Activated naive CD8-positive, alpha-beta T cell treated with anti-CD3 and anti-CD28 coated beads, Interleukin-2, amount 10 ng/mL, durations not matched to agents 7 days and 5 days (primary cell): ENCODE measurements at regions not wholly inside any gene's neighbourhood (a gene's known extent, or its start where the extent isn't known, plus 50 kb on each side); places are given as distances from the start of the nearest gene placed in this dataset.
"Not testable (repeated sequence)": the region's sequence is repeated elsewhere in the genome, so short reads cannot be mapped to it uniquely, and the experiment has no call there.

Source experiments
- ATAC-seq: fragments of 150-1000 bp; cut with Tn5 transposase; one replicate; pipeline ENCODE4 v1.10.0; 2021; ENCODE audit warnings: low read depth, moderate library complexity
- POLR2A ChIA-PET: fragments of 350-600 bp; sonication (Branson Sonifier 250); formaldehyde crosslinking; loops from one replicate; lab custom pipeline; 2021; ENCODE audit warnings: antibody characterized with exemption; lab: Charles Lee
- DNase-seq: peaks from one replicate; pipeline ENCODE4 v3.0.0; 2021
- H3K27ac Mint-ChIP-seq: one replicate; pipeline ENCODE4 v1.8.0; 2022; ENCODE audit warnings: mild to moderate bottlenecking, mixed read lengths
- H3K27me3 Mint-ChIP-seq: one replicate; pipeline ENCODE4 v1.8.0; 2022; ENCODE audit warnings: mild to moderate bottlenecking, moderate library complexity, mixed read lengths
- H3K36me3 Mint-ChIP-seq: one replicate; pipeline ENCODE4 v1.8.0; 2021; ENCODE audit warnings: mild to moderate bottlenecking, mixed read lengths
- H3K4me1 Mint-ChIP-seq: one replicate; pipeline ENCODE4 v1.8.0; 2021; ENCODE audit warnings: mixed read lengths
- H3K4me3 Mint-ChIP-seq: one replicate; pipeline ENCODE4 v1.8.0; 2022; ENCODE audit warnings: mild to moderate bottlenecking, moderate library complexity, mixed read lengths
- H3K9me3 Mint-ChIP-seq: one replicate; pipeline ENCODE4 v1.8.0; 2021; ENCODE audit warnings: mixed read lengths

GRCh38 chr6:4433199-4433598 lies 297.8 kb upstream of the ECI2 start:
- POLR2A ChIA-PET = no interaction called here
- ATAC-seq = no peak
- Mint-ChIP-seq H3K27ac (no peak overlapping the region), H3K4me1 (peaks cover 3% of the 10 kb centered on the region), H3K36me3 (no peaks in the 10 kb centered on the region), H3K27me3 (peaks cover 6% of the 10 kb centered on the region), H3K9me3 (peaks cover 2% of the 10 kb centered on the region), H3K4me3 (no peak overlapping the region)
- DNase-seq = no peak

GRCh38 chr6:4426968-4427367 lies 291.6 kb upstream of the ECI2 start:
- peaks cover 2% of the 10 kb centered on the region for H3K9me3 Mint-ChIP-seq
- H3K4me1 Mint-ChIP-seq = no peaks in the 10 kb centered on the region
- DNase-seq (no peak), ATAC-seq (no peak)
- H3K36me3 Mint-ChIP-seq = no peaks in the 10 kb centered on the region
- H3K27ac Mint-ChIP-seq = no peak overlapping the region
- peaks cover 5% of the 10 kb centered on the region for H3K27me3 Mint-ChIP-seq
- POLR2A ChIA-PET = no interaction called here
- no peak overlapping the region for H3K4me3 Mint-ChIP-seq

DNA sequence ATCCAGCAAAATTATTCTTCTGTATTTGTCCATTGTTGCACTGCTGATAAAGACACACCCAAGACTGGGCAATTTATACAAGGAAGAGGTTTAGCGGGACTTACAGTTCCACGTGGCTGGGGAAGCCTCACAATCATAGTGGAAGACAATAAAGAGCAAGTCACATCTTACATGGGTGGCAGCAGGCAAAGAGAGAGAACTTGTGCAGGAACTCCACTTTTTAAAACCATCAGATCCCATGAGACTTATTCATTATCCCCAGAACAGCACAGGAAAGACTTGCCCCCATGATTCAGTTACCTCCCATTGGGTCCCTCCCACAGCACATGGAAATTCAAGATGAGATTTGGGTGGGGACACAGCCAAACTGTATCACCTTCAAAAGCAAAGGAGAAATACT lies 286.5 kb upstream of the ECI2 start:
- ATAC-seq = no peak
- no peaks in the 10 kb centered on the region for H3K4me1 Mint-ChIP-seq
- H3K36me3 Mint-ChIP-seq = no peaks in the 10 kb centered on the region
- POLR2A ChIA-PET = no interaction called here
- peaks cover 20% of the 10 kb centered on the region for H3K27me3 Mint-ChIP-seq
- no peak overlapping the region for H3K27ac Mint-ChIP-seq
- peaks cover under 1% of the 10 kb centered on the region for H3K9me3 Mint-ChIP-seq
- DNase-seq = no peak
- H3K4me3 Mint-ChIP-seq = no peak overlapping the region

GRCh38 chr6:4420160-4420865 lies 284.9 kb upstream of the ECI2 start:
- Mint-ChIP-seq H3K27ac (no peak overlapping the region), H3K4me3 (no peak overlapping the region), H3K9me3 (peaks cover 2% of the 10 kb centered on the region), H3K27me3 (peaks cover 20% of the 10 kb centered on the region), H3K4me1 (no peaks in the 10 kb centered on the region), H3K36me3 (no peaks in the 10 kb centered on the region)
- no peak for DNase-seq
- ATAC-seq = no peak
- POLR2A ChIA-PET = no interaction called here

- H3K27me3 Mint-ChIP-seq = peaks cover 15% of the 10 kb centered on the region
- POLR2A ChIA-PET = no interaction called here
- no peak for ATAC-seq
These were observed 280.2 kb upstream of the ECI2 start for GRCh38 chr6:4415549-4415948.

DNA sequence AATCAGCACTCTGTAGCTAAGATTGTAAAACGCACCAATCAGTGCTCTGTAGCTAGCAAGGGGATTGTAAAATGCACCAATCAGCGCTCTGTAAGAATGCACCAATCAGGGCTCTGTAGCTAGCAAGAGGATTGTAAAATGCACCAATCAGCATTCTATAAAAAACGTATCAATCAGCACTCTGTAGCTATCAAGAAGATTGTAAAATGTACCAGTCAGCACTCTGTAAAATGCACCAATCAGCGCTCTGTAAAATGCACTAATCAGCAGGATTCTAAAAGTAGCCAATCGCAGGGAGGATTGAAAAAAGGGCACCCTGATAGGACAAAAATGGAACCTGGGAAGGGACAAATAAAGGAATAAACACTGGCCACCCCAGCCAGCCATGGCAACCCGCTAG lies 278.7 kb upstream of the ECI2 start:
- POLR2A ChIA-PET, H3K9me3 Mint-ChIP-seq, H3K27me3 Mint-ChIP-seq, ATAC-seq, H3K4me3 Mint-ChIP-seq, H3K4me1 Mint-ChIP-seq, H3K27ac Mint-ChIP-seq, H3K36me3 Mint-ChIP-seq, DNase-seq: not testable (repeated sequence)

More at GRCh38 chr6:4415549-4415948, 280.2 kb upstream of the ECI2 start:
- peaks cover 2% of the 10 kb centered on the region for H3K9me3 Mint-ChIP-seq
- DNase-seq = no peak
- no peaks in the 10 kb centered on the region for H3K4me1 Mint-ChIP-seq
- no peak overlapping the region for H3K27ac Mint-ChIP-seq
- H3K4me3 Mint-ChIP-seq = no peak overlapping the region
- H3K36me3 Mint-ChIP-seq = no peaks in the 10 kb centered on the region

DNA sequence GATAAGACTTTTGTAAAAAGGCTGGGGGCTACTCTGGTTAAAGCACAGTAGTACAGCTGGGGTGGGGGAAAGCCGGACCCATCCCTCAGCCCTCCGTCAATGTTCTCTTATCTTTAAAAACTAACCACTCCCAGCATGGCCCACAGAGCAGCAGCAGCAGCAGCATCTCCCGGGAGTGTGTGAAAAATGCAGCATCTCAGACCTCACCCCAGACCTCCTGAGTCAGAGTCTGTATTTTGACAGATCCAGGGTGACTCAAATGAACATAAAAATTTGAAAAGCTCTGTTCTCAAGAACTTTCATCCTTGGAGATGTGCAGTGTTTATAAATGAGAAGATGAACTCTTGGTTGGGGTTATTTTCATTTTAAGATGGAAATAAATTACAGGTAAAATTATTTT lies 277.7 kb upstream of the ECI2 start:
- Mint-ChIP-seq H3K4me1 (no peaks in the 10 kb centered on the region), H3K36me3 (peaks cover 2% of the 10 kb centered on the region), H3K27me3 (peaks cover 8% of the 10 kb centered on the region), H3K9me3 (peaks cover 8% of the 10 kb centered on the region), H3K27ac (no peak overlapping the region), H3K4me3 (no peak overlapping the region)
- no peak for DNase-seq
- POLR2A ChIA-PET = no interaction called here
- no peak for ATAC-seq

DNA sequence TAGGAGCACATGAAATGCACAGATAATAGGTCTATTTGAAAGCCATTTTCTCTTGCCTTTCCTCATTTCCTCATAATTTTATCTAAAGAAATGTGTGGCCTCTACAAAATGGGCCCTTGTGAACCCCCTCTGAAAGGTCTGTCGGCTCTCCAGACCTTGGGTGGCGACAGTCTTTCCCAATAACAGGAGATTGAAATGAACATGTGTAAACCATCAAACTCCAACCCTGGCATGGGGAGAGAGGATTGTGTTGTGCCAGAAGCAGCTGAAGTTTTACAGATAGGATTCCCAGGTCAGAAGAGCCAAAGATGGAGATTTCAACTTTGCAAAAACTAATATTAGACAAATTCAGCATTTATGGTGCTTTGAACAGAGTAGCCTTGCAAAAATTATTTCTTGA lies 277.1 kb upstream of the ECI2 start:
- Mint-ChIP-seq H3K4me3 (no peak overlapping the region), H3K27me3 (peaks cover 8% of the 10 kb centered on the region), H3K27ac (no peak overlapping the region), H3K9me3 (peaks cover 10% of the 10 kb centered on the region), H3K36me3 (peaks cover 2% of the 10 kb centered on the region), H3K4me1 (peaks cover 4% of the 10 kb centered on the region)
- POLR2A ChIA-PET = no interaction called here
- ATAC-seq (no peak), DNase-seq (no peak)

DNA sequence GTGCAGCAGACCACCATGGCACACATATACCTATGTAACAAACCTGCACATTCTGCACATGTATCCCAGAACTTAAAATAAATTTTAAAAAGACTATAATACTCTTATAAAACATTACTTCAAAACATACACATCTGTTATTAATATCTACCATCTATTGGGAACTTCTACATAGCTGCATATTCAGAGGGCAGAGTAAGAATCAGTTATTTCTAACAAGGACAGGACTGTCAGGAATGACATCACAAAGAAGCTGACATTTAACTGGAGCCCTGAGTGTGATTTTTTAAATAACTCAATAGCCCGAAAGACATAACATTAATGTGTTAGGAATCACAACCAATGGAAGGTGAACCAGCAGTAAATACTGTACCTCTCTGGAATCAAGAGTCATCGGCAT lies 276.7 kb upstream of the ECI2 start:
- no peak for DNase-seq
- H3K27me3 Mint-ChIP-seq = peaks cover 6% of the 10 kb centered on the region
- H3K4me3 Mint-ChIP-seq = no peak overlapping the region
- no peak overlapping the region for H3K27ac Mint-ChIP-seq
- POLR2A ChIA-PET = no interaction called here
- peaks cover 2% of the 10 kb centered on the region for H3K36me3 Mint-ChIP-seq
- peaks cover 4% of the 10 kb centered on the region for H3K4me1 Mint-ChIP-seq
- no peak for ATAC-seq
- H3K9me3 Mint-ChIP-seq = peaks cover 12% of the 10 kb centered on the region

DNA sequence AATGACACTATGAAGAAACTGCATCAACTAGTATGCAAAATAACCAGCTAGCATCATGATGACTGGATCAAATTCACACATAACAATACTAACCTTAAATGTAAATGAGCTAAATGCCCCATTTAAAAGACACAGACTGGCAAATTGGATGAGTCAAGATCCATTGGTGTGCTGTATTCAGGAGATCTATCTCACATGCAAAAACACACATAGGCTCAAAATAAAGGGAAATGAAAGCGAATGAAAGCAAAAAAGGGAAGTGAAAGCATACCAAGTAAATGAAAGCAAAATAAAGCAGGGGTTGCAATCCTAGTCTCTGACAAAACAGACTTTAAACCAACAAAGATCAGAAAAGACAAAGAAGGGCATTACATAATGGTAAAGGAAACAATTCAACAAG lies 272.3 kb upstream of the ECI2 start:
- H3K4me3 Mint-ChIP-seq = peak overlapping the region; percentile 5
- POLR2A ChIA-PET, H3K4me1 Mint-ChIP-seq, ATAC-seq, H3K27ac Mint-ChIP-seq, DNase-seq, H3K27me3 Mint-ChIP-seq, H3K36me3 Mint-ChIP-seq: not testable (repeated sequence)
- H3K9me3 Mint-ChIP-seq = peaks cover 12% of the 10 kb centered on the region

DNA sequence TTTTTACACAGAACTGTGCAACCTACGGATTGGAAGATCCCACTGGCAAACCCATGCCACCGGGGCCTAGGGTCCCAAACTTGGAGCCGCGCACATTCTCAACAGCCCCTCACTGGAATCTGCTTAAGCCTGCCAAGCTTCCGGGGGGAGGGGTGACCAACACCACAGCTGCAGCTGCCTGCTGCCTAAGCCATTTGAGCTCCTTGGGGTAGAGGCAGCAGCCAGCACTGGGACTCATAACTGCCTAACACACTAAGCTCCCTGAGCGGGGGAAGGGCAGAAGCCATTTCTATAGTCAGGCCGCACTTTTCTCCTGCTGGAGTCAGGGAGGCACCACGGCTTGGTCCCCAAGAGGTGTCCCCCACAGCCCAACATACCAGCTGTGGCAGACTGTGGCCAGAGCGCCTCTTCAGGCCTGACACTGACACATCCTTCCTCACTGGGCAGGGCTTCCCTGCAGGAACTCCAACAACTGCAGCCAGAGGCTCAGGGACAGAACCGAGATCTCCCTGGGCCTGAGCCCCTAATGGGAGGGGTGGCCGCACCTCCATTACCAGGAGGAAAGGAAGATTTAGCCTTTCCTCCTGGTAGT lies 270.3 kb upstream of the ECI2 start:
- Mint-ChIP-seq H3K4me3 (no peak overlapping the region), H3K4me1 (peaks cover 4% of the 10 kb centered on the region), H3K9me3 (peaks cover 12% of the 10 kb centered on the region), H3K27ac (no peak overlapping the region), H3K36me3 (peaks cover 2% of the 10 kb centered on the region), H3K27me3 (peaks cover 6% of the 10 kb centered on the region)
- no peak for ATAC-seq
- POLR2A ChIA-PET = no interaction called here
- no peak for DNase-seq

DNA sequence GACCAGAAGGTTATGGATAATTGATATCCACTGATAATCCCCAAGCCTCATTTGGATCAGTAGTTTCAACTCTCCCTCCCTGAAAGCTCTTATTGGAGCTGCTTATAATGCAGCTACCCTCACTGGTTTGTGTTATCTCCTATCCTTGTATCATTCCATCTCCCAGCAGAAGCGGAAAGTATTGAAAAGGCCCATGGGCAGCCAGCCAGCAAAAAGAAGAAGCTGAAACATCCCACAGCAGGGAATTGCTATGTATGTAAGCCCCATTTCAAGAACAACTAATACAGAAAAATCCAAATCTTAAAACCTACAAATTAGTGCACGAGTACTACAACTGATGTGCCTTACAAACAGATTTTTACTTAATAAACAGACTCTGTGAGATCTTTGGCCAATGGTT lies 269.0 kb upstream of the ECI2 start:
- ATAC-seq (no peak), DNase-seq (no peak)
- H3K27ac Mint-ChIP-seq = no peak overlapping the region
- POLR2A ChIA-PET = no interaction called here
- peaks cover 12% of the 10 kb centered on the region for H3K9me3 Mint-ChIP-seq
- peaks cover 6% of the 10 kb centered on the region for H3K27me3 Mint-ChIP-seq
- no peak overlapping the region for H3K4me3 Mint-ChIP-seq
- peaks cover 4% of the 10 kb centered on the region for H3K4me1 Mint-ChIP-seq
- H3K36me3 Mint-ChIP-seq = peaks cover 2% of the 10 kb centered on the region

DNA sequence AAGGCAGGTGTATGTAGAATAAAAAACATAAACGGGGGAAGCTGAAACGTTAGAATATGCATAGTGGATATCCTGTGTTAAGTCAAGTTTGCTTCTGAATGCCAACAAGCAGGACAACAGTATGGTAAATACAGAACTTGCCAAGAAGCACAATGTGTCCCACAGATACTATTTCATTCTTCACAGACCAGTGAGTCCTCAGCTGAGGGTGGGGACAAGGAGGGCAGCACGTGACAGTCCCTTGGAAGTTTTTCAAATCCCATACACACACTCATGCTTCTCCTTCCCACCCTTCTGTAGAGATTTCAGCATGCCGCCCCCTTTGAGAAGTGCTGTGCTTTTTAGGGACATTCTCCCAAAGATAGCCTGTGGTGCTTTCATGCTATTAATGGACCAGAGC lies 268.5 kb upstream of the ECI2 start:
- Mint-ChIP-seq H3K9me3 (peaks cover 12% of the 10 kb centered on the region), H3K4me3 (no peak overlapping the region), H3K36me3 (peaks cover 2% of the 10 kb centered on the region), H3K27me3 (peaks cover 5% of the 10 kb centered on the region), H3K27ac (no peak overlapping the region), H3K4me1 (peaks cover 4% of the 10 kb centered on the region)
- POLR2A ChIA-PET = no interaction called here
- DNase-seq (no peak), ATAC-seq (no peak)

- DNase-seq (no peak), ATAC-seq (no peak)
- Mint-ChIP-seq H3K4me1 (peaks cover 4% of the 10 kb centered on the region), H3K36me3 (peaks cover under 1% of the 10 kb centered on the region), H3K27ac (no peak overlapping the region), H3K4me3 (no peak overlapping the region), H3K9me3 (peaks cover 6% of the 10 kb centered on the region), H3K27me3 (peaks cover under 1% of the 10 kb centered on the region)
- POLR2A ChIA-PET = no interaction called here
These were observed 267.8 kb upstream of the ECI2 start for GRCh38 chr6:4403023-4403752.
